Vagina (tissue), 2 donors: ENCODE measurements at regions not wholly inside any gene's neighbourhood (a gene's known extent, or its start where the extent isn't known, plus 50 kb on each side); places are given as distances from the start of the nearest gene placed in this dataset.

Source experiments
- DNase-seq, 2 donors: peaks; one replicate each; pipeline ENCODE4 v3.0.0-alpha.2; 2017; ENCODE audit errors: extremely low spot score in 2 of 2
- H3K27ac ChIP-seq: fragments of 200-600 bp; sonication (generic); one replicate; pipeline ENCODE4 v1.5.1; 2019
- H3K27me3 ChIP-seq: fragments of 200-600 bp; sonication (generic); one replicate; pipeline ENCODE4 v1.5.1; 2019
- H3K36me3 ChIP-seq, 2 donors: fragments of 200-600 bp; sonication (generic); one replicate each; pipeline ENCODE4 v1.5.1; 2017 to 2019
- H3K4me1 ChIP-seq: fragments of 200-600 bp; sonication (generic); one replicate; pipeline ENCODE4 v1.5.1; 2019
- H3K4me3 ChIP-seq, 2 donors: fragments of 200-600 bp; sonication (generic); 1 replicate in 1 of 2; 2 replicates in 1 of 2; pipeline ENCODE4 v1.5.1; 2016 to 2019
- H3K9me3 ChIP-seq: fragments of 200-600 bp; sonication (generic); one replicate; pipeline ENCODE4 v1.5.1; 2019
- POLR2A ChIP-seq, 2 donors: fragments of 450-650 bp; IDR thresholded peaks; one replicate each; pipeline ENCODE4 v1.6.1; 2017; ENCODE audit warnings: antibody characterized with exemption in 2 of 2, mild to moderate bottlenecking in 2 of 2, moderate library complexity in 2 of 2
- POLR2AphosphoS5 ChIP-seq, 2 donors: sonication (generic); formaldehyde crosslinking; IDR thresholded peaks; one replicate each; pipeline ENCODE4 v1.9.0; 2017; ENCODE audit warnings: antibody characterized with exemption in 2 of 2, mild to moderate bottlenecking in 2 of 2, low read depth in 1 of 2; ENCODE audit not compliant: insufficient read depth in 1 of 2
- intact Hi-C: fragments of 100-400 bp; cut with DNase I; formaldehyde crosslinking; loops from one replicate; pipeline ENCODE4 v1.15.1; 2023
- TF ChIP-seq, protein P1 (sequence below), 3 experiments: fragments of 450-650 bp in 2 of 3; fragments of 200-600 bp in 1 of 3; sonication (generic) in 1 of 3; IDR thresholded peaks; one replicate each; pipeline ENCODE4 v1.5.1; 2017 to 2019; ENCODE audit warnings: antibody characterized with exemption in 3 of 3, mild to moderate bottlenecking in 2 of 3, moderate library complexity in 2 of 3

DNA sequence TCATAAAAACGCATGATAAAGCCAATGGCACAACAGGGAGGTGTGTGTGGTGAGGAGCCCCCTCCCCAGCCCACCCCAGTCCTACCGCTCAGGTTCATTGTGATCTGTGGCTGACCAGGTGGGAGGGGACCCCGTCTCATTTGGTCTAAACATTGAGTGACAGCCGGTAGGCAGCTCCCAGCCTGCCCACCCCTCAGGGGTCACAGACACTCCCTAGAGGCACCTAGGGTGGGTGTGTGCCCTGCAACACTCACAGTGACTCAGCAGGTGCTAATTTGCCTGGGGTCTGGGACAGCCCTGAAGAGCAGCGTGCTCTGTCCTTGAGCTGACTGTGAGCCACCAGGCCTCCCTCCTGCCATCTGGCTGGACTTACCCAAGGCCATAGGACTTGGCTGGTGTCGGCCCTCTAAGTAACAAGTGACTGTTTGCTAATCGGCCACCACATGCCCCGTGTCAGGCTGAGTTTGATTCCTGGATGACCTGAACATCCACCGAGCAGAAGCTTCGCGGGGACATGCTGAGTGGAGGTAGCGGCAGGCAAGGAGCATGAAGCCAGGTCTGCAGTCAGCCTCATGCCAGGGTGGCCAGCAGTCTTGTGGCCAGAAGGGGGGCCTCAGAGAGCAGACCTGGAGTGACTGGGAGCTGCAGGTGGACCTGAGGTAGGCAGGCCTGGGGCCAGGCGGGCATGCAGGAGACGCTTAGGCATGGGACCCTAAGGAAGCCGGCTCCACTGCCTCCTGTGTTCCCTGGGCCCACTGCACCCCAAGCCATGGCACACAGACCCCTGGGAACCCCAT lies 282.3 kb upstream of the SHH start:
- Histone ChIP-seq H3K4me1 (no peaks in the 10 kb centered on the region), H3K27ac (no peak overlapping the region), H3K36me3 (no peaks in the 10 kb centered on the region), H3K9me3 (no peaks in the 10 kb centered on the region), H3K27me3 (no peaks in the 10 kb centered on the region), H3K4me3 (no peak overlapping the region)
- no peak for DNase-seq
- intact Hi-C loops: no loop called here
- TF ChIP-seq, protein P1, sequence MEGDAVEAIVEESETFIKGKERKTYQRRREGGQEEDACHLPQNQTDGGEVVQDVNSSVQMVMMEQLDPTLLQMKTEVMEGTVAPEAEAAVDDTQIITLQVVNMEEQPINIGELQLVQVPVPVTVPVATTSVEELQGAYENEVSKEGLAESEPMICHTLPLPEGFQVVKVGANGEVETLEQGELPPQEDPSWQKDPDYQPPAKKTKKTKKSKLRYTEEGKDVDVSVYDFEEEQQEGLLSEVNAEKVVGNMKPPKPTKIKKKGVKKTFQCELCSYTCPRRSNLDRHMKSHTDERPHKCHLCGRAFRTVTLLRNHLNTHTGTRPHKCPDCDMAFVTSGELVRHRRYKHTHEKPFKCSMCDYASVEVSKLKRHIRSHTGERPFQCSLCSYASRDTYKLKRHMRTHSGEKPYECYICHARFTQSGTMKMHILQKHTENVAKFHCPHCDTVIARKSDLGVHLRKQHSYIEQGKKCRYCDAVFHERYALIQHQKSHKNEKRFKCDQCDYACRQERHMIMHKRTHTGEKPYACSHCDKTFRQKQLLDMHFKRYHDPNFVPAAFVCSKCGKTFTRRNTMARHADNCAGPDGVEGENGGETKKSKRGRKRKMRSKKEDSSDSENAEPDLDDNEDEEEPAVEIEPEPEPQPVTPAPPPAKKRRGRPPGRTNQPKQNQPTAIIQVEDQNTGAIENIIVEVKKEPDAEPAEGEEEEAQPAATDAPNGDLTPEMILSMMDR (IDR thresholded peaks at IDR 0.05): no peak
- no peak for TF ChIP-seq POLR2A (IDR thresholded peaks at IDR 0.05)
- TF ChIP-seq POLR2AphosphoS5 (IDR thresholded peaks at IDR 0.05; ENCODE audit: insufficient read depth in 1 of 2, low read depth in 1 of 2): no peak

DNA sequence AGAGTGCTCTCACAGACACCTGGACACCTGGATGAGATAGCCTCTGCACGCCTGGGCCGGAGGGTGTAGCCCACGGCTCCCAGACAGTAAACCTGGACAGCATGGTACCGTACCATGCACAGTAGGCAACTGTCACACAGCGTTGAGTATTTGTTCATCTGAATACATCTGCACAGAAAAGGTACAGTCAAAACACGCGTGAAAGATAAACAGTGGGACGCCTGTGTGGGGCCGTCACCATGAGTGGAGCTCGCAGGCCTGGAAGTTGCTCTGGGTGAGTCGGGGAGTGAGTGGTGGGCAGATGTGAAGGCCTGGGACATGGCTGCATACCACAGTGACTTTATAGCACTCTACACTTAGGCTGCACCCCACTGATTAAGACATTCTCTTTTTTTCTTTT lies 280.0 kb upstream of the SHH start:
- Histone ChIP-seq H3K4me1 (no peaks in the 10 kb centered on the region), H3K4me3 (no peak overlapping the region), H3K9me3 (no peaks in the 10 kb centered on the region), H3K27me3 (no peaks in the 10 kb centered on the region), H3K36me3 (no peaks in the 10 kb centered on the region), H3K27ac (no peak overlapping the region)
- intact Hi-C loops: no loop called here
- TF ChIP-seq POLR2A (IDR thresholded peaks at IDR 0.05) (no peak), POLR2AphosphoS5 (IDR thresholded peaks at IDR 0.05; ENCODE audit: insufficient read depth in 1 of 2, low read depth in 1 of 2) (no peak)
- TF ChIP-seq, protein P1 (IDR thresholded peaks at IDR 0.05): no peak
- no peak for DNase-seq

DNA sequence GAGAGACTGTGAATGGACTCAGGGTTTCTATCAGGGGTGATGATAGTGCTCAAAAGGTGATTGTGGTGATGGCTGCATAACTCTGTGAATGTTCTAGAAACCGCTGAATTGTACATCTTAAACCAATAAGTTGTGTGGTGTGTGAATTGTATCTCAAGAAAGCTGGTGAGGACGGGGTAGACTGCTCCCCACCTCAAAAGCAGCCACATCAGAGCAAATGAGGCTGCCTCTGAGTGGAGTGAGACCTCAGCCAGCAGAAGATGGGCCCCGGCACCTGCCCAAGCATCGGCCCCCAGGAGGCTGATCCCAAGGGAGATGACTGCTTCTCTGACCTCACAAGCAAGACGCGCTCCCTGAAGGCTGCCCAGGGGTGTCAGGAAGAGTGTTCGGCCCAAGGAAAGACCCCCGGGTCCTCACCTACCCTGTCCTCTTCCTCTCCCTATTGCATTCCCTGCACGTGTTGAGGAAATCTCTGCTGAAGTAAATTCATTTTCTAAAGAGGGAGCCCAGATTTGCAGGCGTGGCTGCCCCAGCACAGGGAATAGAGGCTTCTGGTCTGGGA lies 279.3 kb upstream of the SHH start:
- Histone ChIP-seq H3K27ac (no peak overlapping the region), H3K27me3 (no peaks in the 10 kb centered on the region), H3K36me3 (no peaks in the 10 kb centered on the region), H3K4me3 (no peak overlapping the region), H3K4me1 (no peaks in the 10 kb centered on the region), H3K9me3 (no peaks in the 10 kb centered on the region)
- DNase-seq: no peak
- TF ChIP-seq POLR2AphosphoS5 (IDR thresholded peaks at IDR 0.05; ENCODE audit: insufficient read depth in 1 of 2, low read depth in 1 of 2) (no peak), POLR2A (IDR thresholded peaks at IDR 0.05) (no peak)
- TF ChIP-seq, protein P1 (IDR thresholded peaks at IDR 0.05): no peak
- intact Hi-C loops: no loop called here

DNA sequence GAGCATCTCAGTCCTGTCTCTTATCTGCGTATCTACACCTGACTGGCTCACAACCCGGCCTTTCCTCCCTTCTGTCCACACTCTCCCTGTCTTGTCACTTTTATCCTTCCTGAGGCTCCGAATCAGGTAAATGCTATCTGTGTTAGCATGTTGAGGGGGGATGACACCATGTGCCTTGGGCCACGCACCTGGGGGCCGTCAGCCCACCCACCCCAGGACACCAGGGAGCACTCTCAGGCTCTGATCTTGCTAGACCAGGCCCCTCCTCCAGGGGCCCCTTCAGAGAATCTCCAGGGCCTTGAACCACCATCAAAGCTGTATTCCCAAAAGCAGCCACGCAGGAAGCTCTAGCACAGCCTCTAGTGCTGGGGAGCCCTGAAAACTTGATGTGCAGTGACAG lies 278.7 kb upstream of the SHH start:
- intact Hi-C loops: no loop called here
- no peak overlapping the region for H3K4me3 ChIP-seq
- DNase-seq: no peak

More for the DNA sequence above, 278.7 kb upstream of the SHH start:
- TF ChIP-seq POLR2A (IDR thresholded peaks at IDR 0.05) (no peak), POLR2AphosphoS5 (IDR thresholded peaks at IDR 0.05; ENCODE audit: insufficient read depth in 1 of 2, low read depth in 1 of 2) (no peak)
- TF ChIP-seq, protein P1 (IDR thresholded peaks at IDR 0.05): no peak
- Histone ChIP-seq H3K27ac (no peak overlapping the region), H3K9me3 (no peaks in the 10 kb centered on the region), H3K27me3 (no peaks in the 10 kb centered on the region), H3K4me1 (no peaks in the 10 kb centered on the region), H3K36me3 (no peaks in the 10 kb centered on the region)
